Erythroblast (primary cell): ENCODE measurements at regions not wholly inside any gene's neighbourhood (a gene's known extent, or its start where the extent isn't known, plus 50 kb on each side); places are given as distances from the start of the nearest gene placed in this dataset.

Experiments
- GATA1 ChIP-seq: IDR thresholded peaks from 2 replicates; pipeline ENCODE4 v1.6.1; 2011; ENCODE audit warnings: low read depth, mild to moderate bottlenecking, control low read depth, low read length, moderate library complexity
- POLR2A ChIP-seq: IDR thresholded peaks from 2 replicates; pipeline ENCODE4 v1.6.1; 2011; ENCODE audit warnings: mild to moderate bottlenecking, low read length

- TF ChIP-seq POLR2A (no peak), GATA1 (no peak)
These were observed 136.6 kb upstream of the OR13F1 start for GRCh38 chr9:104367507-104367906.
